HTR-8/SVneo (cell line): ENCODE measurements at regions not wholly inside any gene's neighbourhood (a gene's known extent, or its start where the extent isn't known, plus 50 kb on each side); places are given as distances from the start of the nearest gene placed in this dataset.

Experiments
- DNase-seq: peaks from one replicate; pipeline ENCODE4 v3.0.0; 2011; ENCODE audit warnings: low spot score, mixed read lengths; ENCODE audit not compliant: insufficient read length
- FAIRE-seq: peaks from 2 replicates; lab custom pipeline; 2011; peaks lifted over from hg19 to GRCh38; lab: Jason Lieb, UNC

DNA sequence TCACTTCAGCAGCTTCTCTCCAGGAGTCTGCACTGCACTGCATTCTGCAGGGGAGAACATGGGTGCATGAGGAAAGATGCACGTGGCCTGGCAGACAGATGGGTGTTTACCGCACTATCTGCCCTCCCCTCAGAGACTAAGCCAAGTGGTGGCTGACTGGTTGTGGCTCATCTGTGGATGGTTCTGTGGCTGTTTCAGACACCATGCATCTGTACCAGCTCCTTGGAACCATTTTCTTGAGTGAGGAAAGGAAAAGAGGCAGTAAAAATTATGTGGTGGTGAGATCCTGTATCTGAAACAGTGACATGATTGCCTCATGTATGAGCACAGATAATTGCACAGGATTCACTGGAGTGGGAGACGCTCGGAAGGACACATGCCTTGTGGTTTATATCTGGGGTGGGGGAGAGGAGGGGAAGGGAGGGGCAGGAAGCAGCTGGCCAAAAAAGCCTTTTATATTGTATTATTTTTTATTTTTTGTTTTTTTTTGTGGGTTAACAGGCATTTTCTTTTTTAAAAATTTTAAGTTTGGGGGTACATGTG, 161.7 kb downstream of the ERMARD start:
- DNase-seq (no peak), FAIRE-seq (no peak)

DNA sequence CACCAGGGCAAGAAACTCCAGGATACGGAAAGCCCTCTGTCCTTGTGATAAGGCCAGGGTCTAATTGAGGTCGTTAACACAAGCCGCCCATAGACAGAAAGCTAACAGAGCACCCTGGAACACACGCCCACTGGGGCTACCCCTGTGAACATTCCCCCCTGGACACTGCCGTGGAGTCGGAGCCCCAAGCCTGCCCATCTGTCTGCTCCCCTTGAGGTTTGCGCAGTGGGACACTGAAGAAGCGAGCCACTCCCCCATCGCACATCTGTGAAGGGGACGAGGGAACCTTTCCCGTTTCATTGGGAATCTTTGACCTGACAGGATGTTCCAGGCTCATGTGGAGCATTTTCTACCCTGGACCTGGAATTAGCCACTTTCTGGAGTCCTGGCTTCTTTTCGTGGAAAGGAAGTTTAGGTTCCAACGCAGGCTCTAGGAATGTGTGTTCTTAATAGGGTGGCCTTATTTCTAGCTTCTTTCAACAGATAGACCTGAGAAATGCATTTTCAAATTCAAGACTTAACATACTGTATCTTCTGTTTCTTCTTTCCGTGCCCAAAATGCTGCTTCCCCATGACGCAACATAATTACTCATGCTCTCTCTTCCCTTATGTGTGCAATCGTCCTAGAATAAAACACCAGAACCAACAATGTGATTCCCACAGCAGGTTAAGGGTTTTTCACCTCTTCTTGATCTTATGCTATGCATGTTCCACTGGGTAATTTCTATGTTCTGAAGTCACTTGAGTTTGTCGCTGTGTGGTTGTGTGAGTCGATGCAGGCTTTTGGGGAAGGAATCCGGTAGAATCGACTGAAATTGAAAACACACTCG, 161.1 kb downstream of the ERMARD start:
- DNase-seq = no peak
- FAIRE-seq = no peak

DNA sequence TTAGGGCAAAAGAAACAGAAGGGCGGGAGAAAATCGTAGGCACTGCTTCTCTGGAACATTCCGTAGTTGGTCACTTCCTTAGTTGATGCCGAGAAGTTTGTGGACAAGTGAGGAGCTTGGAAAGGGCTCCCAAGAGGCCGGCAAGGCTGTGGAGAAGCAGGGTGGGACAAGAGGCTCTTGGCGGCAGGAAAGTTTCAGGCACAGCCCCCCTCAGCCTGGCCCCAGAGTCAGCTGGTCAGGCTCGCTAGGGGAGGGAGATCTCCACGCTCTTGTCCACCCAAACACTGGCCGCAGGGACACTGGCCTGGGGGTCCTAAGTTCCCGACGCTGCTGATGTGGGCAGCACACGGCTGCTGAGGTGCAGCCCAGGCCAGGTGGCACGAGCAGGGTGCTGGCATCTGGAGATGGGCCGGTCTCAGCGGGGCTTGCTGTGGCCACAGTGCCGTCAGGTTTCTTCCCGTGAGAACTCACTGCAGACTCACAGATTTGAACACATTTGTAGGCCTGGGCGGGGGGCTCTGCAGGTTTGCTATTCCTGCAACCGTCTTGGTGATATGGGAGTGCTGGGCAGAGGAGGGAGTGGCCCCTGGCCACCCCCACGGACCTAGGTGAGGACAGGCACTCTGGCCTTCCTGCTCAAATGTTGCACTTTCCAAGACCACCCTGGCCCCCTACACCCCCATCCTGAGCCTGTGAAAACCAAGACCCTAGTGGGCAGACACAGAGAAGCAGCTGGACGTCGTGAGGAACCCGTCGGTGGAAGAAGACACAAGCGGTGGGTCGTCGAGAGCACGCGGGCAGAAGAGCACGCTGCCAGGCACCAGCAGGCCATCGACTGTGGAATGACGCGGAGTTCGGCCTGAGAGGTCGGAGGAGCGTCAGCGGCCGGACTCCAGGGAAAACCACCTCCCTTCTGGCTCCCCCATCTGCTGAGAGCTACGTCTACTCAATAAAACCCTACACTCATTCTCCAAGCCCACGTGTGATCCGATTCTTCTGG, 160.1 kb downstream of the ERMARD start:
- DNase-seq = no peak
- FAIRE-seq = no peak

DNA sequence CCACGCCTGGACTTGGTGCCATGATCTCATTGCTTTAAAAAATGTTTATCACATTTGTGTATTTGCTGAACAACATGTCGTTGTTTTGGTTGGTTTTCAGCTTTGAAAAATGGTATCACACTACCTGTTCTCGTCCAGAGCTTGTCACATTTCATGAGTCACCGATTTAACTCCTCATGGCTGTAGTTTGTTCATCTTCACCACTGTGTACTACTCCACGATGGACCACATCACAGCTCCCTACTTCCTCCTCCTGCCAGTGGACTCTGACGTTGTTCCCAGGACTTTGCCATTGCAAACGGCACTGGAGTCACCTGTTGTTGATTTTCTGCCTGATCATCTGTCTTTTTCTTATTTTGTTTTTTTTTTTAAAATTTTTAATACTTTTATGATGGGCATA, 157.7 kb downstream of the ERMARD start:
- FAIRE-seq (no peak), DNase-seq (no peak)

DNA sequence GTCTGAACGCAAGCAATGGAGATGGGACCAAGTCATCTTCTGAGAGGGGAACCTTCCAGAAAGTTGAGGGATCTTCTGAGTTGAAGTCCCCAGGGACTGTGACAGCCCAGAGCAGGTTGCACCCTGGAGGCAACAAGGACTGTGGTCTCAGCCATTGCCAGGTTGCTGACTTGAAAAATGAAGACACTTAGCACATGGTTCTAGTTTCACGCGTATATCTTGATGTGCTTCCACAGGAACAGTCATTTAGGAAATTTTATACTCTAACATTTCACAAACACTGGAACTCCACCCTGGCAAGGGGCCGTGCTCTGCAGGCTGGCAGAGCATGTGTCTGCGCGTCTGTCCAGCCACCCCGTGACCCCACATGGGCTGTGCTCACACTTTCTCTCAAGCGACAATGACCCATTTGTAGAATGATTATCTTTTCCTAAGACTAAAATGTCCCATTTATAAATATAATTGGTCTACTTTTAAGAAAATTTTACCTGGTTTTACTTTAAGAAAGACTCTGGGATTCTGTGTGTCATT, 157.0 kb downstream of the ERMARD start:
- FAIRE-seq = no peak

DNA sequence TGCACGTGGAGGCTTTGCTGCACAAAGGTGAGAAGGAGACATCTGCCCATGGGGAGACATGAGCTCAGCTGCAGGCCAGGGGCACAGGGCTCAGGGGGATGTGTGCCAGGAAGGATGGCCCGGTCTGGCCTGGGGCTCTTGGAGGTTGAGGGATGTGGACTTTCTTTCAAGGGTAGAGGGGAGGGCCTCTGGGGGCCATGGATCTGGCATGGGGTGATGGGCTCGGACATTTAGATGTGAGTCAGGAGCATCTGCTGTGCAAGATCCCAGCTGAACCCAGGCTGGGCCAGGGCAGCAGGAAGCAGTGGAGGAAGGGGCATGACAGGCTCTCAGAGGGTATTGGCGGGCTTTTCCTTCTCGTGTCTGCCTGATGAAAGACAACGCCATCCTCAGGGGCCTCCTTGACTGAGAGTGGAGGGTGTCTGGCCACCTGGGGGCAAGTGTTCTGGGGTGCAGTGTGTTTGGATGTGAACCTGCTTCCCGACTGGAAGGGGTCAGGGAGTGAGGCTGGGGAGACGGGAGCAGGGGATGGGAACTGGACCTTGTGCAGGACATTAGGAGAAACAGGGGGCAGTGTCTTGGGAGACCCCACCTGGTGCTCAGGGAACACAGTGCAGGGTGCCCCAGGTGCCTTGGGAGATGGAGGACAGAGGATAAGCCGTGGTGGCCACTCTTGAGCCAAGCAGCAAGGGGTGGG, 156.1 kb downstream of the ERMARD start:
- FAIRE-seq (no peak), DNase-seq (no peak)

More for the DNA sequence above, 157.0 kb downstream of the ERMARD start:
- no peak for DNase-seq

DNA sequence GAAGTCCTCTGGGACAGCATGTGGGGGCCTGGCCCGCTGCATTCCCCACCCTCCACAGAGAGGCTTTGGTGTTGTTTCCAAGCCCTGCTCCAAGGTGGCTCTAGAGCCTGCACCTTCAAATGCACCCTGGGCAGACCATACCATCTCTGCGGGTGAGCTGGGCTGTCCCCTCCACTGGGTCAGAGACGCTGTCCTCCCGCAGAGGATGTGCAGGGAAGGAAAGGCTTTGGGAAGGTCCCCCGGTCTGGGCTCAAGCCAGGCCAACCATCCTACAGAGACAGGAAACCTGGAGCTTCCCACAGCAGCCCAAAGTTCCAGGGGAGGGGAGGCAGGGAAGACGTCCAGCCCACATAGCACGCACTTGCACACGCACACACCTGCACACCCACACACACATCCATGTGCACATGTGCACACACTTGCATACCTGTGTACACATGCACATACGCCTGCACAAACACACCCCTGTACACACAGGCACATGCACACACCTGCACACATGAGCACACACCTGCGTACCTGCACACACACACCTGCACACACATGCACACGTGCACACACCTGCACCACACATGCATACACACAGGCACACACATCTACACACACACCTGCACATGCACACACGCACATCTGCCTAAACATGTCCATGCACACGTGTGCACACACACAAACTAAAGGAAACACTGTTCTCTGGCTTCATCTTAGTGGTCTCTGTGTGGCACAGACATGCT, 155.4 kb downstream of the ERMARD start:
- FAIRE-seq (no peak), DNase-seq (no peak)

DNA sequence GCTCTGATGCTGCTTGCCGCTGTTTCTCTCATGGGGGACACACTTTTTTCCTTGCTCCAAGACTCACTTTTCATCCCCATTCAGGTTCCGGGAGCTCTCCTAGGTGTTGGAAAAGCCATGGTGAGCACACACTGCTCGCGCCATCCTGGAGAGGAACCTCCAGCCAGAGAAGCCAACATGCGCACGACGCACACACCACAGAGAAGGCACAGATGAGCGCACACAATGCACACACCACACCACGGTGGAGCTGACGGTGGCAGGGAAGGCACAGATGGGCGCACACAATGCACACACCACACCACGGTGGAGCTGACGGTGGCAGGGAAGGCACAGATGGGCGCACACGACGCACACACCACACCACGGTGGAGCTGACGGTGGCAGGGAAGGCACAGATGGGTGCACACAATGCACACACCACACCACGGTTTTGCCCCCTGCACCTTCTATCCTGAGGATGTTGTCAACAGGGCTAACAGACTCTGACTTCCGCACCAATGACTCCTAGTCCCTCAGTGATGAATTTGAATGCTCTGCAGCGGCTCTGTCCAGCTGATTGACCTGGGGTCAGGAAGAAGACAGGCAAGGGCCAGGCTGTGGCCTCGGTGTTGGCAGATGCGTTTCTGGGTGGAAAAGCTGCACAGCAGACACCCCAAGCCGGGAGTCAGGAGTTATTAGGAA, 154.7 kb downstream of the ERMARD start:
- no peak for FAIRE-seq
- no peak for DNase-seq

DNA sequence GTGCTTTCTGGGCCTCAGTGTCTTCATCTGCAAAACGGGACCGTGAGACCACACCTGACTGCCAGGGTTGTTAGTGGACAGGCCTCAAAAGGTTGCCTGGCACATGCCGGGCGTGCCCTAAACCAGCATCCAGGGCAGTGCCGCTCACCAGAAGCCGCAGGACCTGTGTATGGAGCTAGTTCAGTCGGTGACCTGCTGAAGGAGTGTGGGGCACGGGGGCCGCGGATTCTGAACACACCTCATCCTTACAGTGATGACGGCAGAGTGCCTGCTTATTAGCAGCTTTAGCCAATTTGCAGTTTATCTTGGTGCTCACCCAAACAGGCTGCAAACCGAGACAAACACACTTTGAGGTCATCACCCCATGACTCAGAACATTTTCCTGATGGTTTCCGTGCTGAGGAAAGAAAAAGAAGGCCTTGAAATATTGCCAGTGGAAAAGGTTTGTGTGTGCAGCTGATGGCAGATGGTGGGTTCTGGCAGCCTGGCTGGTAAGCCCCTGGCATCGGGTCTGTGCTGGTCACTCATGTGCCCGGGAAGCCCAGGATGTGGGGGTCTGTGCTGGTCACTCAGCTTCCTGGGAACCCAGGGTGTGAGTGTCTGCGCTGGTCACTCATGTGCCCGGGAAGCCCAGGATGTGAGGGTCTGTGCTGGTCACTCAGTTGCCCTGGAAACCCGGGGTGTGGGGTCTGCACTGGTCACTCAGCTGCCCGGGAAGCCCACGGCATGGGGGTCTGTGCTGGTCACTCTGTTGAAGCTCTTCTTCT, 153.8 kb downstream of the ERMARD start:
- DNase-seq (peak; percentile 32), FAIRE-seq (no peak)

DNA sequence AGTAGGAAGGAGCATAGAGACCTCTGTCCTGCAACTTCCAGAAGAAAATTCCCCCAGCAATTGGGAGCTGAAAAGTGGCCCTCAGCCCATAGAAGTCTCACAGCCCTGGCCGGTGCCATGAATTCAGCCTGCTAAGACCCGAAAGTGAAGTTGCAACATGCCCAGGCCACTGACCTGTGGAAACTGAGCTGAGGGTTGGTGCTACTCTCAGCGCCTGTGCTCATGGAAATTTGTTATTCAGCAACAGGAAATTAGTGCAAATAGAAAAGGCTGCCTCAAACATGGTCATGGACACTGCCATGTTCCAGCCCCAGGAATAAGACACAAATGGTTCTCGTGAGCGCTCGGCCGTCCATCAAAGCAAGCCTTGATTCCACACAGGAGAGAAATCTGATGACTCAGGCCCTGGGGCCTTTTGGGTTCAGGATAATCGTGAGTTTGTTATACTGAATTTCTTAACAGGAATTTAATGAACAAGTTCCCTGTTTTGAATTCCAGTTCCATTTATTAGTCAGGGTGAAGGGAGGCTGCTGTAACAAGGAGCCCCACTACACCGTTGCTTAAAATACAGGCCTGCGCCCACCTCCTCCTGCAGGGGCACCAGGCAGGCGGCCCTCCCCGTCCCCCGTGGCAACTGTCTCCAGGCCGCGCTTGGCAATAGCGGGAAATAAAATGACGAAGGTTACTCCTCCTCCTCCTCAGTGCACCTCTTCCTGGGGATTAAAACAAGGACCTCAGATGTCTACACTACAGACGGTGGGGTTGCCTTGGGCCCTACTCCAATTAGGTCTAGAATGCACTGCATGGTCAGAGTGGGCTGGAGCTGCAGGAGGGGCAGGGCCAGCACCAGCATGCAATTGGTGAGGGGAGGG, 152.9 kb downstream of the ERMARD start:
- DNase-seq (no peak), FAIRE-seq (no peak)

DNA sequence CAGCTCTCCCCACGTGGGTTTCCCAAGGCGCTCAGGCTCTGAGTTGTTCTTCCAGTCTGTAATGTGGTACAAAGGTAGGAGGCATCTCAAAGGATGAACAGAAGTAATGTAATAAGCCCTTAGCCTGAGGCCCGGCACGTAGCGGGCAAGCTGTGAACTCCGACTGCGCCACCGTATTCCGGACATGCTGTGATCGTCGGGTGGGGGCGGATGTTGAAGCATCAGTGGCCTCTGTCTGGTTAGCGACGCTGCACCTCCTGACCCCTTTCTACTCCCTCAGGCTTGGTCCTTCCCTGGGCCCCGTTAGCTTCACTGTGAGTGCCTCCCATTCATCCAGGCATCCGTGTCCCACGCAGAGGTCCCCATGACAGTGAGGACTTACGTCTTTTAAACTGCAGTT, 151.7 kb downstream of the ERMARD start:
- no peak for FAIRE-seq
- no peak for DNase-seq

DNA sequence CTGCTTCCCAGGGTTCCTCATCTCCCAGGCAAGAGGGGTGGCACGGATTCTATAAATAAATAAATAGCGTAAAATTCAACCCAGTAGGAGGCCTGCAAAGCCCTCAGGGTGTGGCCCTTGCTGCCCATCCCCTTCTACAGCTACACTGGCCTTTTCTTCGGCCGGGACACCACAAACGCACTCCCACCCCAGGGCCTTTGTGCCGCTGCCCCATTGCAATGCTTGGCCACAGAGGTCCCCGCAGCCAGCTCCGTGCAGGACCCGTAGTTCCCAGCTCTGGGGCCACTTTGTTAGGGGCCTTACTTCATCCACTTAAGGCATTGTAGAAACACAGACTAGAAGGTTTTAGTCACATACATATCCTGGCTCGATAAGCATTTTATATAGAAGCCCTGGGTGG, 151.2 kb downstream of the ERMARD start:
- no peak for DNase-seq
- no peak for FAIRE-seq

DNA sequence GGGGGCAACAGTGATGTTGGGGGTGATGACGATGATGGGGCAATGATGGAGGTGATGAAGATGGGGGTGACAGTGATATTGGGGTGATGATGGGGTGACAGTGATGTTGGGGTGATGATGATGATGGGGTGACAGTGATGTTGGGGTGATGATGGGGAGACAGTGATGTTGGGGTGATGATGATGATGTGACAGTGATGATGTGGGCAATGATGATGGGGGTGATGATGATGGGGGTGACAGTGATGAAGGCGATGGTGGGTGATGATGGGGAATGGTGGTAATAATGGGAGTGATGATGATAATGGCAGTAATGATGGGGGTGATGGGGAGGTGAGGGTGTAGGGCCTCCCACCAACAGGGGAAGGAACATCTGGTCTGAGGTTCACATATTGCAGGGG, 150.6 kb downstream of the ERMARD start:
- FAIRE-seq (no peak), DNase-seq (no peak)

DNA sequence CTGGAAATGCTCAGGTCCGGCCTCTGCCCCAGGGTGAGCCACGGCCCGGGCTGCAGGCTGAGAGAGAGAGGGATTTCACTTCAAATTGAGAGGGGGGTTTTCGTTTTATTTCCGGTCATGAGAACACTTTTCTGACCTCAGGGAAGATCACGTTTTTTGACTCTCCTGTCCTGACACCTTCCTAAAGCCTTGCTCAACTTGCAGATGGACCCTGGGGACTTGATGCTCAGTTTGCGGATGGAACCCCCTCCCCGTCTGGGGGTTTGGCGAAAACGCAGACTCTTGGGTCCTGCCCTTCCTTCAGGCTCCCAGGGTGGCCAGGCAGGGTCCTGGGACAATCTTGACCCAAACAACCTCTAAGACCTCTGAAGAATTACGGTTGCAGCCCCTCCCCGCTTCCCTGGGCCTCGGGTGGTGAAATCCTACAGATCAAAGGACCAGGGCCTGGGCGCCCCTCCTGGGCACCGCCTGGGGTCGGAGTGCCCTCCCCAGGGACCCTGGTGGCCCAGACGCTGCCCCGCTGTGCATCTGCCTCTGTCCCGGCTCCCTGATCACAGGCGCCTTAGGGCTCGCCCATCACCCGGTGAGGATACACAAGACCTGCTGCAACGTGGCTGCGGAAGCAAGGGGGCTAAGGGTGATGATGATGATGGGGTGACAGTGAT, 148.2 kb downstream of the ERMARD start:
- DNase-seq (no peak), FAIRE-seq (no peak)

DNA sequence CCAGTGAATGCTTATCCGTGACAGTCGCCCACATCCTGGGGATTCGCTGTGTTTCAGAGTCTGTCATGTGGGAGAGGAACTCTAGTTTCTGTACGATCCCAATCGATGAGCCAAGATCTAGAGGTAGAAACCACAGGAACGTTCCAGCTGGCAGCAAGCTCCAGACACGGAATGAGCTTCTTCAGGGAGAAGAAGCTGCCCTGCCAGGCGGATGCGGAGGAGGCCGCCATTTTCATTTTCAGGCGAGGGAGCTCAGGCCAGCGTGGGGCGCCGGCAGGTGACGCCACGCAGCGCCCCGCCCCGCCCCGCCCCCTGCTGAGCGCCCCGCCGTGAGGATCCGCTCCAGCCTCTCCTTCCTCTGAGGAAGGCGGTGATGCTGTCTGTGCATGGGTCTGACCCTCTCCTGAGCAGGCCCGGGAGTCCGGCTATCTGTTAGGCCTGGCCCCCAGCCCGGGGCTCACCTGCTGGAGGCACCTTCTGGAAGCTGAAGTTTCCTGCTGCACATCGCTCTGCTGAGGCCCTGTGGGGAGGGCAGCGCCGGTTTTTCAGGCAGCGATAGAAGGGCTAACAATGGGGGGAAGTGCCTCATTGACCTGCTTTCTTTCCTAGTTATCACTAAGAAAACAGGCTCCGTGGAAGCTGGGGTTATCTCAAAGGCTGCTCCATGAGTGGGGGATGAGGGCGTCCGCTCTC, 147.5 kb downstream of the ERMARD start:
- DNase-seq (no peak), FAIRE-seq (no peak)
